GM12878 (cell line): ENCODE measurements at regions not wholly inside any gene's neighbourhood (a gene's known extent, or its start where the extent isn't known, plus 50 kb on each side); places are given as distances from the start of the nearest gene placed in this dataset.
"Not testable (repeated sequence)": the region's sequence is repeated elsewhere in the genome, so short reads cannot be mapped to it uniquely, and the experiment has no call there.

ENCODE experiments used
- ATAC-seq: fragments of 200-7000 bp; cut with Tn5 transposase; 3 replicates; pipeline ENCODE4 v1.9.1; 2020; ENCODE audit warnings: mild to moderate bottlenecking, moderate library complexity
- BruUV-seq: library from RNA; stranded (reverse); fragments of 400-500 nt; replicated peaks from 2 replicates; lab custom pipeline; 2021; lab: Mats Ljungman, UMichigan
- CTCF ChIA-PET: fragments of 300-600 bp; sonication (Branson Sonifier 250); formaldehyde crosslinking; extraction: SDS; loops from one replicate; lab custom pipeline; 2021; ENCODE audit warnings: inconsistent platforms; lab: Yijun Ruan, JAX
- POLR2A ChIA-PET: fragments of 350-600 bp; formaldehyde crosslinking; extraction: SDS; loops from one replicate; lab custom pipeline; 2021; ENCODE audit warnings: inconsistent platforms; lab: Charles Lee
- RAD21 ChIA-PET: fragments of 300-600 bp; sonication (Branson Sonifier 250); formaldehyde crosslinking; loops from one replicate; lab custom pipeline; 2023; ENCODE audit warnings: antibody characterized with exemption; ENCODE audit not compliant: unreplicated experiment; lab: Charles Lee
- SMC1A ChIA-PET: fragments of 300-600 bp; sonication (Branson Sonifier 250); formaldehyde crosslinking; loops from one replicate; lab custom pipeline; 2023; ENCODE audit not compliant: unreplicated experiment, uncharacterized antibody; lab: Charles Lee
- DNase-seq: peaks from one replicate; pipeline ENCODE4 v3.0.0-alpha.2; 2011; ENCODE audit warnings: low read depth, low spot score
- FAIRE-seq: peaks from 3 replicates; lab custom pipeline; 2011; peaks lifted over from hg19 to GRCh38; lab: Jason Lieb, UNC
- H2AFZ ChIP-seq: 2 replicates; pipeline ENCODE4 v1.6.0; 2011; ENCODE audit warnings: low read depth, low read length, control low read depth; ENCODE audit not compliant: control insufficient read depth
- H3K27ac ChIP-seq: 2 replicates; pipeline ENCODE4 v1.5.1; 2011; ENCODE audit warnings: control low read depth; ENCODE audit not compliant: control insufficient read depth, insufficient read depth
- H3K27me3 ChIP-seq, 2 experiments: replicated peaks in 1 of 2; 2 replicates each; pipeline versions ENCODE4 v1.6.0 to v1.6.1; 2011; ENCODE audit warnings: low read length in 1 of 2; ENCODE audit not compliant: control insufficient read depth in 2 of 2, insufficient read depth in 2 of 2
- H3K36me3 ChIP-seq, 2 experiments: 2 replicates each; pipeline ENCODE4 v1.5.1; 2011; ENCODE audit warnings: low read length in 1 of 2; ENCODE audit not compliant: control insufficient read depth in 2 of 2, insufficient read depth in 2 of 2
- H3K4me1 ChIP-seq: 2 replicates; pipeline ENCODE4 v1.6.1; 2011; ENCODE audit warnings: mild to moderate bottlenecking, low read length, moderate library complexity, mixed read lengths; ENCODE audit not compliant: control insufficient read depth, insufficient read depth
- H3K4me2 ChIP-seq: 2 replicates; pipeline ENCODE4 v1.6.0; 2011; ENCODE audit warnings: control low read depth; ENCODE audit not compliant: control insufficient read depth, insufficient read depth
- H3K4me3 ChIP-seq: fragments of 200-600 bp; sonication (generic); 2 replicates; pipeline ENCODE4 v1.5.1; 2016
- H3K79me2 ChIP-seq: 2 replicates; pipeline ENCODE4 v1.6.0; 2011; ENCODE audit warnings: low read length; ENCODE audit not compliant: control insufficient read depth, insufficient read depth
- H3K9ac ChIP-seq: 2 replicates; pipeline ENCODE4 v1.8.0; 2011; ENCODE audit warnings: low read length, control low read depth, mixed read lengths; ENCODE audit not compliant: control insufficient read depth, insufficient read depth
- H3K9me3 ChIP-seq: replicated peaks from 3 replicates; pipeline ENCODE4 v1.5.1; 2011; ENCODE audit warnings: mild to moderate bottlenecking, low read length; ENCODE audit not compliant: control insufficient read depth, insufficient read depth
- H4K20me1 ChIP-seq: 2 replicates; pipeline ENCODE4 v1.6.0; 2011; ENCODE audit not compliant: control insufficient read depth, insufficient read depth
- BHLHE40 ChIP-seq, 2 experiments: fragments of 450-650 bp in 1 of 2; IDR thresholded peaks; 2 replicates each; pipeline ENCODE4 v1.6.1; 2011 to 2017; ENCODE audit warnings: low read depth in 2 of 2, borderline replicate concordance in 1 of 2, improper control_type of control experiment in 1 of 2, low read length in 1 of 2, mild to moderate bottlenecking in 1 of 2
- BRCA1 ChIP-seq: IDR thresholded peaks from 2 replicates; pipeline ENCODE4 v1.6.1; 2011; ENCODE audit warnings: low read depth, low read length, improper control_type of control experiment
- CBFB ChIP-seq: IDR thresholded peaks from 2 replicates; pipeline ENCODE4 v1.6.1; 2016; ENCODE audit warnings: antibody characterized with exemption, low read depth
- GABPA ChIP-seq: IDR thresholded peaks from 2 replicates; pipeline ENCODE4 v1.6.1; 2014; ENCODE audit warnings: antibody characterized with exemption, low read depth, mild to moderate bottlenecking, inconsistent platforms
- HDAC2 ChIP-seq: fragments of 200-600 bp; sonication (generic); IDR thresholded peaks from 2 replicates; pipeline ENCODE4 v1.6.1; 2017
- LARP7 ChIP-seq: fragments of 450-650 bp; IDR thresholded peaks from 2 replicates; pipeline ENCODE4 v1.6.1; 2017; ENCODE audit warnings: mild to moderate bottlenecking
- NR2F1 ChIP-seq: fragments of 450-650 bp; conservative IDR thresholded peaks from 2 replicates; pipeline ENCODE4 v1.6.1; 2017; ENCODE audit warnings: mild to moderate bottlenecking
- POLR2AphosphoS2 ChIP-seq: IDR thresholded peaks from 2 replicates; pipeline ENCODE4 v1.6.1; 2011; ENCODE audit warnings: low read depth, mild to moderate bottlenecking, low read length, improper control_type of control experiment, moderate library complexity
- RB1 ChIP-seq: fragments of 450-650 bp; formaldehyde crosslinking; IDR thresholded peaks from 2 replicates; pipeline ENCODE4 v1.6.1; 2017; ENCODE audit warnings: mild to moderate bottlenecking, borderline replicate concordance
- TCF12 ChIP-seq: IDR thresholded peaks from 2 replicates; pipeline ENCODE4 v1.6.1; 2011; ENCODE audit warnings: low read depth, mild to moderate bottlenecking, low read length
- WRNIP1 ChIP-seq: IDR thresholded peaks from 2 replicates; pipeline ENCODE4 v1.6.1; 2011; ENCODE audit warnings: low read depth, low read length, improper control_type of control experiment, borderline replicate concordance
- ZNF24 ChIP-seq: fragments of 450-650 bp; IDR thresholded peaks from 2 replicates; pipeline ENCODE4 v1.6.1; 2017; ENCODE audit warnings: antibody characterized with exemption, mild to moderate bottlenecking
- WGBS: methylation state at CpG from one replicate; pipeline ENCODE4 v1.1.6; 2016; ENCODE audit warnings: low lambda C conversion rate; ENCODE audit not compliant: insufficient replicate concordance, insufficient coverage; ENCODE audit errors: missing lambda C conversion rate; 5-methylcytosine and 5-hydroxymethylcytosine counted together
- in situ Hi-C: fragments of 300-500 bp; cut with MboI; formaldehyde crosslinking; loops from 9 replicates; pipeline ENCODE4 v1.14.3; 2018; ENCODE audit warnings: mixed read lengths
- intact Hi-C: fragments of 100-400 bp; cut with micrococcal nuclease; formaldehyde crosslinking; loops from one replicate; pipeline ENCODE4 v1.14.2; 2022; ENCODE audit not compliant: unreplicated experiment

DNA sequence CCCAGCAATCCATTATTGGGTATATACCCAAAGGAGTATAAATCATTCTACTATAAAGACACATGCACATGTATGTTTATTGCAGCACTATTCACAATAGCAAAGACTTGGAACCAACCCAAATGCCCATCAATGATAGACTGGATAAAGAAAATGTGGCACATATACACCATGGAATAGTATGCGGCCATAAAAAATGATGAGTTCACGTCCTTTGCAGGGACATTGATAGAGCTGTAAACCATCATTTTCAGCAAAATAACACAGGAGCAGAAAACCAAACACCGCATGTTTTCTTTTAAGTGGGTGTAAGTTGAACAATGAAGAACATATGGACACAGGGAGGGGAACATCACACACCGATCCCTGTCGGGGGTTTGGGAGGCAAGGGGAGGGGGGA lies 56.7 kb downstream of the PALS2 start:
- H3K4me3 ChIP-seq, H3K79me2 ChIP-seq, H2AFZ ChIP-seq, intact Hi-C loops, H3K27me3 ChIP-seq, RAD21 ChIA-PET, H3K4me1 ChIP-seq, POLR2A ChIA-PET, BruUV-seq, H3K9ac ChIP-seq, in situ Hi-C loops, H4K20me1 ChIP-seq, DNase-seq, FAIRE-seq, H3K27ac ChIP-seq, H3K4me2 ChIP-seq, H3K9me3 ChIP-seq, ATAC-seq, H3K36me3 ChIP-seq: not testable (repeated sequence)
- CTCF ChIA-PET: interaction anchor here (1.4 kb wide), 1 partner anchor 14 kb away, joined by 3 read pairs; no protein-coding TSS in a partner anchor
- SMC1A ChIA-PET: interaction anchor here (0.9 to 1.5 kb wide), 2 partner anchors 19 to 26 kb away, joined by 3 to 4 read pairs; no protein-coding TSS in a partner anchor
- 100% methylated on average over 5 of the region's 5 CpGs for WGBS

DNA sequence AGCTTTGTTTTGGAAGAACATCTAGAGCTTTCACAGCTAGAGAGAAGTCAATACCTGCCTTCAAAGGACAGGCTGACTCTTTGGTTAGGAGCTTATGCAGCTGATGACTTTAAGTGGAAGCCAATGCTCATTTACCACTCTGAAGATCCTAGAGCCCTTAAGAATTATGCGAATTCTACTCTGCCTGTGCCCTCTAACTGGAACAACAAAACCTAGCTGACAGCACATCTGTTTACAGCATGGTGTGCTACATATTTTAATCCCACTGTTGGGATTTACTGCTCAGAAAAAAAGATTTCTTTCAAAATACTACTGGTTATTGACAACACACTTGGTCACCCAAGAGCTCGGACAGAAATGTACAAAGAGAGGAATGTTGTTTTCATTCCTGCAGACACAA lies 57.3 kb downstream of the PALS2 start:
- Histone ChIP-seq H4K20me1 (no peaks in the 10 kb centered on the region), H2AFZ (no peak overlapping the region), H3K79me2 (no peaks in the 10 kb centered on the region), H3K9me3 (no peaks in the 10 kb centered on the region; the same call in 1 of the 3 replicates), H3K4me3 (no peak overlapping the region), H3K4me2 (no peak overlapping the region), H3K9ac (no peak overlapping the region), H3K36me3 (no peaks in the 10 kb centered on the region), H3K4me1 (no peaks in the 10 kb centered on the region), H3K27ac (no peak overlapping the region), H3K27me3 (no peaks in the 10 kb centered on the region)
- DNase-seq (no peak), ATAC-seq (no peak), FAIRE-seq (peak; percentile 35)
- in situ Hi-C loops: no loop called here
- no peak for TF ChIP-seq RB1
- no peak for TF ChIP-seq BRCA1
- no peak for TF ChIP-seq LARP7
- no peak for TF ChIP-seq CBFB
- no peak for TF ChIP-seq ZNF24
- no peak for TF ChIP-seq GABPA
- no peak for TF ChIP-seq BHLHE40 (IDR thresholded peaks at IDR 0.05; ENCODE audit: borderline replicate concordance in 1 of 2, low read depth in 2 of 2, low read length in 1 of 2)
- no peak for TF ChIP-seq NR2F1
- TF ChIP-seq POLR2AphosphoS2: no peak
- TF ChIP-seq WRNIP1: no peak
- no peak for TF ChIP-seq HDAC2
- TF ChIP-seq TCF12: no peak
- ChIA-PET CTCF (interaction anchor here (1.4 kb wide), 1 partner anchor 15 kb away, joined by 3 read pairs; no protein-coding TSS in a partner anchor), SMC1A (interaction anchor here (0.9 to 1.5 kb wide), 3 partner anchors 9 to 27 kb away, joined by 3 to 4 read pairs (median 4); no protein-coding TSS in a partner anchor), RAD21 (no interaction called here), POLR2A (interaction anchor here (0.6 kb wide), 1 partner anchor 491 kb away, joined by 3 read pairs; no protein-coding TSS in a partner anchor)
- intact Hi-C loops: no loop called here
- BruUV-seq: no TSS peak
- WGBS: 73% methylated on average over 2 of the region's 2 CpGs
